ENCODE measurements at regions not wholly inside any gene's neighbourhood (a gene's known extent, or its start where the extent isn't known, plus 50 kb on each side); places are given as distances from the start of the nearest gene placed in this dataset.
A peak's percentile ranks its signal among the peaks of the same experiment; 100 is the strongest.
"Not testable (repeated sequence)": the region's sequence is repeated elsewhere in the genome, so short reads cannot be mapped to it uniquely, and the experiment has no call there.

GRCh38 chr13:44129418-44129817 is 244.2 kb upstream of the SERP2 start:
- no peak for DNase-seq

GRCh38 chr13:44131069-44131614 is 242.5 kb upstream of the SERP2 start:
- DNase-seq = no peak

- no peak for DNase-seq
Measured at GRCh38 chr13:44132710-44133109, 240.9 kb upstream of the SERP2 start.

- DNase-seq = no peak
Measured at GRCh38 chr13:44133626-44134025, 240.0 kb upstream of the SERP2 start.

- DNase-seq = no peak
Measured at GRCh38 chr13:44135566-44135965, 238.1 kb upstream of the SERP2 start.

- DNase-seq = no peak
Measured at GRCh38 chr13:44136696-44137268, 236.8 kb upstream of the SERP2 start.

GRCh38 chr13:44137466-44137865 is 236.2 kb upstream of the SERP2 start:
- no peak for DNase-seq

- DNase-seq = no peak
Measured at GRCh38 chr13:44140146-44140545, 233.5 kb upstream of the SERP2 start.

GRCh38 chr13:44140888-44141724 is 232.5 kb upstream of the SERP2 start:
- DNase-seq = no peak

- DNase-seq = peak; percentile 96
Measured at GRCh38 chr13:44141725-44142539, 231.7 kb upstream of the SERP2 start.

- no peak for DNase-seq
Measured at GRCh38 chr13:44142540-44142867, 231.1 kb upstream of the SERP2 start.

GRCh38 chr13:44142941-44143665 is 230.5 kb upstream of the SERP2 start:
- no peak for DNase-seq

GRCh38 chr13:44146138-44146537 is 227.5 kb upstream of the SERP2 start:
- no peak for DNase-seq

GRCh38 chr13:44147233-44147632 is 226.4 kb upstream of the SERP2 start:
- no peak for DNase-seq

- no peak for DNase-seq
Measured at GRCh38 chr13:44147648-44148047, 226.0 kb upstream of the SERP2 start.

GRCh38 chr13:44148159-44148914 is 225.3 kb upstream of the SERP2 start:
- no peak for DNase-seq

- not testable (repeated sequence) for DNase-seq
Measured at GRCh38 chr13:44149231-44149630, 224.4 kb upstream of the SERP2 start.

GRCh38 chr13:44149821-44150220 is 223.8 kb upstream of the SERP2 start:
- DNase-seq = no peak

GRCh38 chr13:44151474-44151873 is 222.2 kb upstream of the SERP2 start:
- DNase-seq = no peak

GRCh38 chr13:44153496-44153895 is 220.1 kb upstream of the SERP2 start:
- DNase-seq = no peak

GRCh38 chr13:44155422-44156293 is 218.0 kb upstream of the SERP2 start:
- DNase-seq = no peak
